Activated CD4-positive, alpha-beta T cell treated with anti-CD3 and anti-CD28 coated beads for 24 hours (primary cell): ENCODE measurements at regions not wholly inside any gene's neighbourhood (a gene's known extent, or its start where the extent isn't known, plus 50 kb on each side); places are given as distances from the start of the nearest gene placed in this dataset.

Experiments used
- DNase-seq, 2 donors: peaks; one replicate each; pipeline ENCODE4 v3.0.0-alpha.2; 2020; ENCODE audit warnings: low read depth in 2 of 2

GRCh38 chr2:146814971-146815370, 1029.9 kb upstream of the ACVR2A start:
- DNase-seq, result no peak

DNA sequence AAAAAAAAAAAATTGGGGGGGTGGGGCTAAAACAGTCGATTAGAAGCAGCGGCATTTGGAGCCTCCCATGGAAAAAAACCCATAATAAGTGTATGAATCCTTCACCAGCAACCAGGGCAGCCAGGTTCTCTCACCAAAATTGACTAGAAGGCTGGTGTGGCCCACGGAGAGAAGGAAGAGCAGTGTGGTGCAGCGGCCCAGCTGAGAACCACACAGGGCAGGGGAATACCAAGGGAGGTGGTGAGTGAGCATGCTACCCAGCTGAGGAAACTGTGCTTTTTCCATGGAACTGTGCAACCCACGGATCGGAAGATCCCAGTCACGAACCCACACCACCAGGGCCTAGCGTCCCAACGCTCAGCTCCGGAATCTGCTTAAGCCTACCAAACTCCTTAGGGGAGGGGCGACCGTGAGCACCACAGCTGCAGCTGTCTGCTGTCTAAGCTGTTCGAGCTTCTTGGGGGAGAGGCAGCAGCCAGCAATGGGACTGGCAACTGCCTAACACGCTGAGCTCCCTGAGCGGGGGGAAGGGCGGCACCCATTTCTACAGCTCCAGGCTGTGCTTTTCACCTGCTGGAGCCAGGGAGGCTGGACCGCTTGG, 1037.2 kb upstream of the ACVR2A start:
- DNase-seq, result no peak

- DNase-seq, result no peak
Observed at GRCh38 chr2:146806364-146807005, 1038.3 kb upstream of the ACVR2A start.

GRCh38 chr2:146804288-146804687, 1040.5 kb upstream of the ACVR2A start:
- no peak for DNase-seq

GRCh38 chr2:146801886-146802285, 1042.9 kb upstream of the ACVR2A start:
- no peak for DNase-seq

- no peak for DNase-seq
Observed at GRCh38 chr2:146786396-146786795, 1058.4 kb upstream of the ACVR2A start.

DNA sequence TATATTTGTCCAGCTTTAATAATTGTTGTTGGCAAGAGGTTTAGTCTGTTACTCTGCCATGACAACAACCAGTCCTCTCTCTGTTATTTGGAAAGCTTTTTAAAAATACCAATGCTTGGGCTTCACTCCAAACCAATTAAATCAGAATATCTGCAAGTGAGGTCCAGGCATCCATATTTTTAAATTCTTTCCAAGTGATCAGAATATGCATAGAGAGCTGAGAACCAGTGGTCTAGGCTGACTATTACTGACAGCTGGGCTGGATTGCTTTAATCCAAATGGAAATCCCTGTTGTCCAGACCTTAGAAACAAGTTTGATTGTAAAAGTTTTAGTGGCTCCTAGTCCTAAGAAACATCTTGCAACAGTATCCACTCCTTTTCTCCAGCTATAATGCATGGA, 1059.7 kb upstream of the ACVR2A start:
- DNase-seq, result no peak

DNA sequence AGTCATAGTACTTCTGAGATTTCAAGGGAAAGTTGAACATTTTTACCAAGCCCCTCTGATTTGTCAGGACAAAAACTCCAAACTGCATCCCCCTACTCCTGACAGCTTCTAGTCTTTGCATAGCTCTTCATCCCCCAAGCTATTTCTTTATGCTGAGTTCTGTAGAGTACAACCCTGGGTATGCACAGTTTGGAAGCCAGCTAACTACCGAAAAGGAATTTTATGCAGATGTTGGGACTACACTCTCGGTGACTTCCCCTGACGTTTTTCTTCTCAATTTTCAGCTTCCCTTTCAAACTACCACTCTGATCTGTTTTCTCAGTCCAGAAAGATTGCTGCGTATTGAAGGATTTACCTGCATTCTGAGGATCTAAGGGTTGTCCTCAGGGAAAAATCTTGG, 1060.2 kb upstream of the ACVR2A start:
- no peak for DNase-seq

DNA sequence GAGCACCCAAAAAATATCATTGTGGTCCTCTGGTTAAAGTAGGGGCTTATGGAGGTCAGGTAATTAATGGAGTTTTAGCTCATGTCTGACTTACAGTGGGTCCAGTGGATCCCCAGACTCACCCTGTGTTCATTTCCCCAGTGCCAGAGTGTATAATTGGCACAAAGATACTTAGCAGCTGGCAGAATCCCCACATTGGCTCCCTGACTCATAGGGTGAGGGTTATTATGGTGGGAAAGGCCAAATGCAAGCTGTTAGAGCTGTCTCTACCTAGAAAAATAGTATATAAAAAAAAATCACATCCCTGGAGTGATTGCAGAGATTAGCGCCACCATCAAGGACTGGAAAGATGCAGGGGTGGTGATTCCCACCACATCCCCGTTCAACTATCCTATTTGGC, 1067.6 kb upstream of the ACVR2A start:
- DNase-seq, result no peak

DNA sequence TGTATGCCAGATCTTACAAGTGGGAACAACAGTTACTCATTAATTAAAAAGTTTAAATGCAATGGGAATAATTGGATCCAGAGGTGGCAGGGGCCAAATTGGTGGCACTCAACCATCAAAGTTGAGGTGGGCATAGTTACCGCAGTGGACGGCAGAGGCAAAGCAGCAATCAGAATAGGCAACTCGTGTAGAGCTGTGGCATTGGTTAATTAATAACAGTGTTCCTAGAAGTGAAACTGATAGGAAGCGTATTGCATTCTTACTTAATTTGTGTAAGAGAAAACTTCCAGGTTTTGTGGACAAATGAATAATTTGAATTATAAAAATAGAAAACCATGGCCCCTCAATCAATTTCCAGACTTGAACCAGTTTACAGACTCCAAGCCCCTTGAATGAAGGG, 1068.2 kb upstream of the ACVR2A start:
- DNase-seq, result no peak

GRCh38 chr2:146771531-146771930, 1073.3 kb upstream of the ACVR2A start:
- DNase-seq, result no peak

GRCh38 chr2:146764301-146764700, 1080.5 kb upstream of the ACVR2A start:
- DNase-seq, result no peak

- DNase-seq, result no peak
Observed at GRCh38 chr2:146762786-146763185, 1082.0 kb upstream of the ACVR2A start.

DNA sequence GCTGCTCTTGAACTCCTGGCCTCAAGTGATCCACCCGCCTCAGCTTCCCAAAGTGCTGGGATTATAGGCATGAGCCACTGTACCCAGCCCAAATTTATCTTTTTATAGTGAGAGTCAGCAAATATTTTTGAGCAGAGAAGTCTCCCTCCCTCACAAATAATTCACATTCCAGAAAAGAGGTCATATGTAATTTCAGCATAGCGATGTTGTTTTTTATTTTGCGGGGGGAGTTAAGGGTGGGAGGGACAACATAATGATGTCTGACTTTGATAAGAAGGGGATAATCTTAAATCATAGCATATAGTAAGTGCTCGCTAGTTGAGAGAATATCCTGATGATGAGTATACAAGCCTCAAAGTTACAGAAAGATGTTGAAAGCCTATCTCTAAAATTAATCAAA, 1090.2 kb upstream of the ACVR2A start:
- no peak for DNase-seq

DNA sequence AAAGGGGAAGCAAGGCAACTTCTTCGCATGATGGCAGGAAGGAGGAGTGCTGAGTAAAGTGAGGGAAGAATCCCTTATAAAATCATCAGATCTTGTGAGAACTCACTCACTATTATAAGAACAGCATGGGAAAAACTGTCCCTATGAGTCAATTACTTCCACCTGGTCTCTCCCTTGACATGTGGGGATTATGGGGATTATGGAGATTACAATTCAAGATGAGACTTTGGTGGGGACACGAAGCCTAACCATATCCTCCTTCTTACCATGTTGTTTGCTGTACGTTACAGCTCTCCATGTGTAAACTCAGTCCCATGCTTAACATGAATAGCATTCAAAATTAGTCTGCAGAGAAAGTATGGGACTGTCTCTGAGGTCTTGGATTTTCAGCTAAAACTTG, 1096.8 kb upstream of the ACVR2A start:
- no peak for DNase-seq

- DNase-seq, result no peak
Observed at GRCh38 chr2:146741260-146741659, 1103.6 kb upstream of the ACVR2A start.

DNA sequence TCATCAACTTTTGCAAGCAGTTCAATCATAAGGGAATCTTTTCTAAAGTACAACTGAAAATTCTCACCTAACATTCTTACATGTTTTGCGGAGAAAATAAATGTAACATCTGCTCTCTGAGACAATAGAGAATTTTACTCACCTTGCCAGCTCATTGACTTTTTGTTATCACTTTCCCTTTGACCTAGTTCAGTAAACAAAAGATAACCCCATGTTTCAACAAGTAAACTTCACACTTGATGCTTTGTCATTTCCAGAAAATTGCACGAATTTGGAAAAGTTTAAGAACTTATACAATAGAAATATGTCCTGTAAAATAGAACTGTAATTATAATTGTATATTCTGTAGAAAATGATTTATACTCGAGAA, 1110.0 kb upstream of the ACVR2A start:
- DNase-seq, result no peak

DNA sequence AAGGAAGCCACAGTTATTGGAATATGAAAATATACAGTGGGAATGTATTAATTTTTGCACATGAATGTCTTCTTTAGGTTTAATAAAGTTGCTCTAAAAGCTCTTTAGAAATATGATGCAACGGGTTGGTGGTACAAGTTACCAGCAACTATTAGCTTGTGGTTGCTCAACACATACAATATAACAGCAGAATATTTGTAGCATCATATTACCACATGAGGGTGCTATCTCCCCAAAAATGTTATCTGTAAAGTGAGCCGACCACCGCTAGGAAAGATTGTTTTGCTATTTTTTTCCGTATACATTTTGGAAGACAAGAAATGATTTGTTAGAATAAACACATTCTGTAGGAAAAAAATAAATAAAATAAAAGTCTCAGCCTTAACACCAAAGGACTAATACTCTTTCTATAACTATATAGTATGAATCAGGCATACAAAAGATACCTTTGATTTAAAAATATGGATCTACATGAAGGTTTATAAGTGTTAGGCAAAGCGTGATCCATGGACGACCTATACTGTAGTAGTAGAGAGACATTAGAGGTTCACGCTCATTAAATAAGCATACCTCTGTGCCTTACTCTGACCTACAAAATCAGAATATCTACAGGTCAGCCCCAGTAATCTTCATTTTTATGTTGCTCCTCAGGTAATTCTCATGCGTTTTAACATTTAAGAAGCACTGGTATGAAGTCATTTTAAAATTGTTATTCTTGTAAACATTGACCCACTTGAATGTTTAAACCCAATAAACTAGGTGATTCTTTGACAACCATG, 1110.6 kb upstream of the ACVR2A start:
- no peak for DNase-seq

GRCh38 chr2:146730882-146731281, 1113.9 kb upstream of the ACVR2A start:
- no peak for DNase-seq

- DNase-seq, result no peak
Observed at GRCh38 chr2:146721486-146721885, 1123.3 kb upstream of the ACVR2A start.

GRCh38 chr2:146720170-146720569, 1124.7 kb upstream of the ACVR2A start:
- DNase-seq, result no peak

GRCh38 chr2:146716591-146716990, 1128.2 kb upstream of the ACVR2A start:
- DNase-seq, result no peak

- DNase-seq, result no peak
Observed at GRCh38 chr2:146709004-146709403, 1135.8 kb upstream of the ACVR2A start.
